HCT116 (cell line): ENCODE measurements at regions not wholly inside any gene's neighbourhood (a gene's known extent, or its start where the extent isn't known, plus 50 kb on each side); places are given as distances from the start of the nearest gene placed in this dataset.

ENCODE experiments used
- CTCF ChIP-seq, 3 experiments: fragments of 200-600 bp in 1 of 3; sonication (generic) in 1 of 3; IDR thresholded peaks in 2 of 3; conservative IDR thresholded peaks in 1 of 3; 2 replicates each; pipeline ENCODE4 v1.5.1; 2012 to 2017; ENCODE audit warnings: low read depth in 2 of 3, low read length in 2 of 3, antibody characterized with exemption in 1 of 3, borderline replicate concordance in 1 of 3, control low read depth in 1 of 3, mild to moderate bottlenecking in 1 of 3, mixed read lengths in 1 of 3, mixed run types in 1 of 3, moderate library complexity in 1 of 3; ENCODE audit not compliant: insufficient read depth in 1 of 3
- EZH2 ChIP-seq: fragments of 200-600 bp; sonication (generic); IDR thresholded peaks from 2 replicates; pipeline ENCODE4 v1.6.1; 2017; ENCODE audit warnings: antibody characterized with exemption, mixed run types
- EZH2phosphoT487 ChIP-seq: fragments of 200-600 bp; IDR thresholded peaks from 2 replicates; pipeline ENCODE4 v1.6.1; 2018; ENCODE audit warnings: antibody characterized with exemption, borderline replicate concordance
- JUND ChIP-seq: IDR thresholded peaks from 2 replicates; pipeline ENCODE4 v1.6.1; 2012
- MAX ChIP-seq: IDR thresholded peaks from 2 replicates; pipeline ENCODE4 v1.6.1; 2012
- POLR2A ChIP-seq: IDR thresholded peaks from 2 replicates; pipeline ENCODE4 v1.7.0; 2011; ENCODE audit warnings: borderline replicate concordance; ENCODE audit not compliant: insufficient read depth, insufficient read length; ENCODE audit errors: extremely low read depth
- REST ChIP-seq: IDR thresholded peaks from 2 replicates; pipeline ENCODE4 v1.6.1; 2012; ENCODE audit warnings: low read depth
- SP1 ChIP-seq: IDR thresholded peaks from 2 replicates; pipeline ENCODE4 v1.6.1; 2012; ENCODE audit warnings: low read depth
- YY1 ChIP-seq: IDR thresholded peaks from 2 replicates; pipeline ENCODE4 v1.6.1; 2011; ENCODE audit warnings: low read length, low read depth, moderate library complexity, mild to moderate bottlenecking; ENCODE audit not compliant: insufficient replicate concordance; ENCODE audit errors: extremely low read depth

- no peak for TF ChIP-seq EZH2
- TF ChIP-seq SP1, result no peak
- TF ChIP-seq REST, result no peak
- no peak for TF ChIP-seq YY1
- no peak for TF ChIP-seq JUND
- TF ChIP-seq MAX, result no peak
- no peak for TF ChIP-seq CTCF (IDR thresholded peaks at IDR 0.05 in 2 of 3, conservative IDR thresholded peaks at IDR 0.05 in 1 of 3; ENCODE audit: borderline replicate concordance in 1 of 3, insufficient read depth in 1 of 3, low read depth in 2 of 3, low read length in 2 of 3)
- TF ChIP-seq EZH2phosphoT487, result no peak
- TF ChIP-seq POLR2A, result no peak
These were observed 96.3 kb upstream of the AFDN start for GRCh38 chr6:167730441-167730840.
